Coronary artery (tissue), 2 donors: ENCODE measurements at regions not wholly inside any gene's neighbourhood (a gene's known extent, or its start where the extent isn't known, plus 50 kb on each side); places are given as distances from the start of the nearest gene placed in this dataset.

ENCODE experiments used
- DNase-seq: peaks from one replicate; pipeline ENCODE4 v3.0.0-alpha.2; 2017; ENCODE audit warnings: low spot score
- H3K27ac ChIP-seq, 2 donors: fragments of 200-600 bp; sonication (generic); one replicate each; pipeline ENCODE4 v1.5.1; 2016 to 2019
- H3K4me3 ChIP-seq: fragments of 200-600 bp; sonication (generic); 2 replicates; pipeline ENCODE4 v1.5.1; 2016; ENCODE audit warnings: mild to moderate bottlenecking, moderate library complexity
- CTCF ChIP-seq: fragments of 200-600 bp; sonication (generic); IDR thresholded peaks from one replicate; pipeline ENCODE4 v1.5.1; 2019; ENCODE audit warnings: antibody characterized with exemption

GRCh38 chr1:184322253-184322652, 64.6 kb upstream of the C1orf21 start:
- no peak for TF ChIP-seq CTCF
- no peak for DNase-seq
- Histone ChIP-seq H3K27ac (no peak overlapping the region), H3K4me3 (no peak overlapping the region)

GRCh38 chr1:184324972-184325371, 61.9 kb upstream of the C1orf21 start:
- no peak overlapping the region for H3K4me3 ChIP-seq
- no peak overlapping the region for H3K27ac ChIP-seq
- TF ChIP-seq CTCF = no peak
- DNase-seq = no peak

- Histone ChIP-seq H3K27ac (no peak overlapping the region), H3K4me3 (no peak overlapping the region)
- DNase-seq = no peak
- TF ChIP-seq CTCF = no peak
Observed at GRCh38 chr1:184326278-184326677, 60.6 kb upstream of the C1orf21 start.

GRCh38 chr1:184329245-184329953, 57.4 kb upstream of the C1orf21 start:
- H3K27ac ChIP-seq = no peak overlapping the region
- no peak for DNase-seq
- no peak for TF ChIP-seq CTCF
- H3K4me3 ChIP-seq = no peak overlapping the region

GRCh38 chr1:184329962-184330868, 56.6 kb upstream of the C1orf21 start:
- Histone ChIP-seq H3K4me3 (no peak overlapping the region), H3K27ac (no peak overlapping the region)
- DNase-seq = no peak
- no peak for TF ChIP-seq CTCF

- no peak for TF ChIP-seq CTCF
- no peak for DNase-seq
- no peak overlapping the region for H3K4me3 ChIP-seq
- no peak overlapping the region for H3K27ac ChIP-seq
Observed at GRCh38 chr1:184330875-184331274, 56.0 kb upstream of the C1orf21 start.
